ENCODE measurements at regions not wholly inside any gene's neighbourhood (a gene's known extent, or its start where the extent isn't known, plus 50 kb on each side); places are given as distances from the start of the nearest gene placed in this dataset.

DNA sequence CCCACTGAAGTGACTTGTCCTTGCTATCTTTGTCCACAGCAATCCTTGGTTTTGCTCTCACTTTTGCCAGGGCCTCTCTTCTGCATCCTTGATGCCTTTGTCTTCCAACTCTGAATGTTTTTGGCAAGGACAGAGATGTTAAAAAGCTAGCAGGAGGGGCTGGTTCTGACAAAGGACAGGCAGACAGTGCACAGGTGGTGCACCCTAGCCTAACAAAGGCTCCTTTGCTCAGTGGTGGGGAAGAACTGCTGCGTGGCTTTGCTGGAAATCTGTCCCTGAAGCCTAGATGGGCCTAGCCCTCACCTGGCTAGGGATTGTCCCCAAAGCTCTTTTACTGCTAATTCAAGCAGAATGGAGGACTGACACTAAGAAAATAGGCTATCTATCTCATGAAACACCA is 233.5 kb downstream of the MAN2A1 start:
- Histone ChIP-seq H3K27me3 (no peaks in the 10 kb centered on the region), H3K27ac (no peak overlapping the region), H3K4me3 (no peak overlapping the region), H3K9me3 (no peaks in the 10 kb centered on the region), H3K4me1 (no peaks in the 10 kb centered on the region), H3K36me3 (no peaks in the 10 kb centered on the region)
- no peak for ATAC-seq
- intact Hi-C loops (cut with DNase I): no loop called here
- DNase-seq: no peak
- TF ChIP-seq CTCF (IDR thresholded peaks at IDR 0.05): no peak

DNA sequence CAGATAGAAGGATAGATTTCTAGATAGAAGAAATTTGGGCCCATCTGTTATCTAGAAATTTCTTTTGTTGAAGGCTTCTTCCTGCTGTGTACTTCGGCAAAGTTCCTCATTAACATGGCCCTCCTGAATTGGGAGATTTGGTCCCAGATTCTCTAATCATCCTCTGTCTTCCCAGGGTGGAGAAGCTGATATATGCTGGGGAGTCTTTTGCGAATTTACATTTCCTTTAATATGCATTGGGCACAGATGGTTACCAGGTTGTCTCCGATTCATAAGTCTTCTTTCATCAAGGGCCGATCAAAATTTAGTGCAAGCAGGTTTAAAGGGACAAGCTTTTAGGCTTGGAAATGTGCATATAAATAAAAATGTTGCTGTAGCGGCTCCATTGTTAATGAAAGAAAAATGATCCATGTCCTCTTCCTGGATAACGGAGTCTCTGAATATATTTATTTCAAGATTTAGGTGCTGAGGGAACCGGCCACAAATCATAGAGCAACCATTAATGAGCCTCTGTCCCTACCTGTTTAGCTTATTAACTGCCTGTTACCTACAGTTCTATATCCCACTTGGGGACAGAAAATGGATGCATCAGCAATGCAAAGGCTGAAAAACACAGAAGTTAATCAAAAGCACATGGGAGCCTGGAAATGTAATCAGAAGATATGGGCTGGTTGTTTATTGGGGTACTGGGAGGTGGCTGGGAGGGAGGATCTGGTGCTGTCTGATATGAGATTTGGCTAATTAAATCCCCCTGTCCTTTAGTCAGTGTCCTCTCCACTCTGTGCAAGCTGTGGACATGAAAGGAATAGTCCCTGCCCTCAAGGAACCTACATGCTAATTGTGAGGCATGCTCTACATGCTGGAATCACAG is 234.7 kb downstream of the MAN2A1 start:
- TF ChIP-seq CTCF (IDR thresholded peaks at IDR 0.05): no peak
- no peaks in the 10 kb centered on the region for H3K27me3 ChIP-seq
- no peak for ATAC-seq
- DNase-seq: no peak
- no peak overlapping the region for H3K27ac ChIP-seq
- no peaks in the 10 kb centered on the region for H3K4me1 ChIP-seq
- intact Hi-C loops (cut with DNase I): no loop called here
- no peak overlapping the region for H3K4me3 ChIP-seq
- H3K9me3 ChIP-seq: no peaks in the 10 kb centered on the region
- H3K36me3 ChIP-seq: no peaks in the 10 kb centered on the region

- H3K36me3 ChIP-seq: no peaks in the 10 kb centered on the region
- no peaks in the 10 kb centered on the region for H3K4me1 ChIP-seq
- no peak overlapping the region for H3K27ac ChIP-seq
- ATAC-seq (no peak), DNase-seq (no peak)
- no peak overlapping the region for H3K4me3 ChIP-seq
- intact Hi-C loops (cut with DNase I): no loop called here
- no peaks in the 10 kb centered on the region for H3K9me3 ChIP-seq
- no peaks in the 10 kb centered on the region for H3K27me3 ChIP-seq
- TF ChIP-seq CTCF (IDR thresholded peaks at IDR 0.05): no peak
Observed at GRCh38 chr5:109927639-109928038, 237.9 kb downstream of the MAN2A1 start.

DNA sequence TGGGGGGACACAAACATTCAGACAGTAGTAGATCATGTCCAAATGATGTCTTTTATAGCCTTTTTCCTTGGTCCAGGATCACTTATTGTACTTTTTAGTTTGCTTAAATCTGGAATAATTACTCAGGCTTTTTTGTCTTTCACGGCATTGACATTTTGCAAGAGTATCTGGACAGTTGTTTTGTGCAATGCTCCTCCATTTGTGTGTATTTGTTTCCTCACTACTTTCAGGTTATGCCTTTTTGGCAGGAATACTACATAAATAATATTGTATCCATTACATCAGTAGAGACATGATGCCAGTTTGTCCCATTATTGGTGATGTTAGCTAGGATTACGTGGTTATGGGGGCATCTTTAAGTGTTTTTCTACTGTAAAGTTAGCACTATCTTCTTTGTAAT is 238.3 kb downstream of the MAN2A1 start:
- H3K9me3 ChIP-seq: no peaks in the 10 kb centered on the region
- H3K4me1 ChIP-seq: no peaks in the 10 kb centered on the region
- no peak overlapping the region for H3K27ac ChIP-seq
- ATAC-seq (no peak), DNase-seq (no peak)
- H3K27me3 ChIP-seq: no peaks in the 10 kb centered on the region
- no peak overlapping the region for H3K4me3 ChIP-seq
- intact Hi-C loops (cut with DNase I): no loop called here
- no peak for TF ChIP-seq CTCF (IDR thresholded peaks at IDR 0.05)
- no peaks in the 10 kb centered on the region for H3K36me3 ChIP-seq

DNA sequence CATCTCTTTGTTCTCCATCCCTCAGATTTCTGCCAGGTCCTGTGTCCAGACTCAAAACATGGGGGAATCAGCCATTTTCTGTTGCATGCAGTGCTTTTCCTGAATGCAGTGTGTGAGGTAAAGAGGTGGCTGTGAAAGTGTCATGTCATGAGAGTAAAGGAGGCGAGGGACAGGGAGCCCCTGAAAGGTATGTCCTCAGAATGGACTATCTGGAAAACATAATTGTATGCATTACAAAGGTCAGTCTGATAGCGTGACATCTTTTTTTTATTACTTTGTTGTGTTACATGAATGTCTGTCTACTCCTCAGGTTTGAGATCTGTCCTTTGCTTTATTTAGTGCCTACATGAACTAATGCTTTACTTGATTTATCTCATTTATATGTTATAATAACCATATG is 239.1 kb downstream of the MAN2A1 start:
- intact Hi-C loops (cut with DNase I): no loop called here
- Histone ChIP-seq H3K27ac (no peak overlapping the region), H3K9me3 (no peaks in the 10 kb centered on the region), H3K4me1 (no peaks in the 10 kb centered on the region), H3K27me3 (no peaks in the 10 kb centered on the region), H3K4me3 (no peak overlapping the region), H3K36me3 (no peaks in the 10 kb centered on the region)
- DNase-seq (no peak), ATAC-seq (no peak)
- TF ChIP-seq CTCF (IDR thresholded peaks at IDR 0.05): no peak
